B cell (primary cell): ENCODE measurements at regions not wholly inside any gene's neighbourhood (a gene's known extent, or its start where the extent isn't known, plus 50 kb on each side); places are given as distances from the start of the nearest gene placed in this dataset.

Experiments
- ATAC-seq: fragments of 200-7000 bp; cut with Tn5 transposase; one replicate; pipeline ENCODE4 v1.10.0; 2021; ENCODE audit warnings: low read depth, mild to moderate bottlenecking, moderate number of reproducible peaks, moderate library complexity
- CTCF ChIA-PET: fragments of 350-600 bp; sonication (Branson Sonifier 250); formaldehyde crosslinking; loops from one replicate; lab custom pipeline; 2021; ENCODE audit warnings: antibody characterized with exemption, inconsistent platforms; lab: Charles Lee
- POLR2A ChIA-PET: fragments of 350-600 bp; sonication (Branson Sonifier 250); formaldehyde crosslinking; loops from one replicate; lab custom pipeline; 2021; ENCODE audit warnings: antibody characterized with exemption; lab: Charles Lee
- DNase-seq: peaks from one replicate; pipeline ENCODE4 v3.0.0; 2013
- H2AFZ ChIP-seq: 2 replicates; pipeline ENCODE4 v1.6.1; 2012; ENCODE audit warnings: mild to moderate bottlenecking, low read depth, low read length; ENCODE audit not compliant: insufficient read depth, poor library complexity, severe bottlenecking
- H3K27ac ChIP-seq, 2 donors: 1 replicate in 1 of 2; 2 replicates in 1 of 2; pipeline ENCODE4 v1.5.1; 2012 to 2013; ENCODE audit warnings: low read length in 2 of 2, mild to moderate bottlenecking in 2 of 2, moderate library complexity in 1 of 2
- H3K27me3 ChIP-seq, 4 experiments: fragments of 200-600 bp in 1 of 4; sonication (generic) in 1 of 4; replicated peaks in 1 of 4; 1 replicate in 2 of 4; 2 replicates in 2 of 4; pipeline versions ENCODE4 v1.6.1 to v1.7.0; 2013 to 2016; ENCODE audit warnings: low read length in 3 of 4, mild to moderate bottlenecking in 2 of 4, mixed read lengths in 1 of 4, moderate library complexity in 1 of 4; ENCODE audit not compliant: insufficient read depth in 4 of 4, control insufficient read depth in 3 of 4; ENCODE audit errors: control extremely low read depth in 1 of 4
- H3K36me3 ChIP-seq, 2 experiments: replicated peaks in 1 of 2; 1 replicate in 1 of 2; 2 replicates in 1 of 2; pipeline versions ENCODE4 v1.6.1 to v1.7.1; 2013; ENCODE audit warnings: low read length in 1 of 2; ENCODE audit not compliant: insufficient read depth in 2 of 2, control insufficient read depth in 1 of 2; ENCODE audit errors: control extremely low read depth in 1 of 2, extremely low read depth in 1 of 2
- H3K4me1 ChIP-seq, 2 donors: fragments of 200-600 bp in 1 of 2; sonication (generic) in 1 of 2; 1 replicate in 1 of 2; 2 replicates in 1 of 2; pipeline versions ENCODE4 v1.5.1 to v1.6.1; 2013 to 2017; ENCODE audit warnings: low read length in 2 of 2; ENCODE audit not compliant: control insufficient read depth in 2 of 2, insufficient read depth in 2 of 2
- H3K4me2 ChIP-seq: replicated peaks from 2 replicates; pipeline ENCODE3; 2012; ENCODE audit warnings: mild to moderate bottlenecking, low read depth, low read length; ENCODE audit not compliant: poor library complexity, severe bottlenecking
- H3K4me3 ChIP-seq, 5 experiments: fragments of 200-600 bp in 1 of 5; sonication (generic) in 1 of 5; 1 replicate in 3 of 5; 2 replicates in 2 of 5; pipeline versions ENCODE4 v1.5.1 to v1.7.0; 2011 to 2016; ENCODE audit warnings: low read length in 4 of 5, mild to moderate bottlenecking in 4 of 5, low read depth in 2 of 5, control low read depth in 1 of 5, moderate library complexity in 1 of 5; ENCODE audit not compliant: insufficient read depth in 1 of 5; ENCODE audit errors: control extremely low read depth in 1 of 5, extremely low read depth in 1 of 5
- H3K79me2 ChIP-seq: fragments of 200-600 bp; sonication (generic); one replicate; pipeline ENCODE4 v1.6.0; 2016; ENCODE audit warnings: low read length; ENCODE audit not compliant: control insufficient read depth, insufficient read depth
- H3K9ac ChIP-seq: fragments of 200-600 bp; sonication (generic); 2 replicates; pipeline ENCODE4 v1.6.1; 2017; ENCODE audit warnings: mild to moderate bottlenecking, low read length, moderate library complexity
- H3K9me3 ChIP-seq, 3 donors: one replicate each; pipeline versions ENCODE4 v1.6.1 to v1.7.1; 2013; ENCODE audit warnings: low read length in 2 of 3; ENCODE audit not compliant: control insufficient read depth in 2 of 3, insufficient read depth in 1 of 3; ENCODE audit errors: control extremely low read depth in 1 of 3
- H4K20me1 ChIP-seq: 2 replicates; pipeline ENCODE4 v1.6.0; 2012; ENCODE audit warnings: mild to moderate bottlenecking, low read length; ENCODE audit not compliant: insufficient read depth, control insufficient read depth, poor library complexity, severe bottlenecking
- H3K27ac Mint-ChIP-seq: one replicate; pipeline ENCODE4 v1.8.0; 2021; ENCODE audit warnings: mixed read lengths
- H3K27me3 Mint-ChIP-seq: one replicate; pipeline ENCODE4 v1.8.0; 2021; ENCODE audit warnings: mixed read lengths
- H3K4me1 Mint-ChIP-seq: one replicate; pipeline ENCODE4 v1.8.0; 2021; ENCODE audit warnings: mixed read lengths
- H3K4me3 Mint-ChIP-seq: one replicate; pipeline ENCODE4 v1.8.0; 2021; ENCODE audit warnings: mixed read lengths
- H3K9me3 Mint-ChIP-seq: one replicate; pipeline ENCODE4 v1.8.0; 2022; ENCODE audit warnings: mixed read lengths; ENCODE audit not compliant: insufficient read depth
- EZH2 ChIP-seq: IDR thresholded peaks from 2 replicates; pipeline ENCODE4 v1.6.1; 2012; ENCODE audit warnings: borderline replicate concordance, low read depth, mild to moderate bottlenecking, moderate library complexity, low read length; ENCODE audit not compliant: insufficient read depth, poor library complexity, severe bottlenecking
- WGBS: methylation state at CpG from one replicate; pipeline ENCODE4 v1.1.5; 2013; ENCODE audit warnings: missing lambda C conversion rate; ENCODE audit not compliant: insufficient coverage; 5-methylcytosine and 5-hydroxymethylcytosine counted together
- intact Hi-C: fragments of 100-400 bp; cut with micrococcal nuclease; formaldehyde crosslinking; loops from one replicate; pipeline ENCODE4 v1.10.0; 2022
- TF ChIP-seq, protein P1 (sequence below): fragments of 200-600 bp; IDR thresholded peaks from one replicate; pipeline ENCODE4 v1.8.0; 2022; ENCODE audit warnings: antibody characterized with exemption, mild to moderate bottlenecking

DNA sequence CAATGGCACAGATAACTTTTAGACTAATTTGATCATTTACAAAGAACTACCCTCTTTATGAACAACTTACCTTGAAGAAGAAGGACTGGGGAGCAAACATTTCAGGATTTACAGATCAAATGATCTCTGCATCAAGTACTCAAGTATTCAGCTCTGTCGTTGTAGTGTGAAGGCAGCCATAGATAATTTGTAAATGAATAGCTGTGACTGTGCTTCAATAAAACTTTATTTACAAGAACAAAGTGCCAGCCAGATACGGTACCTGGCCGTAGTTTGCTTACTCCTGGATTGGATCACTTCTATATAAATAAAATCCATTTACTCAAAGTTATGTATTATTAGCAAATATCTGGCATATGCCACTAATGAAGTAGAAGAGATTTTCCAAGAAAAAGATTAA lies 388.2 kb upstream of the SEMA3A start:
- ChIA-PET POLR2A (no interaction called here), CTCF (no interaction called here)
- no peaks in the 10 kb centered on the region for H3K79me2 ChIP-seq
- H3K4me3 ChIP-seq = no peak overlapping the region
- Mint-ChIP-seq H3K27me3 (no peaks in the 10 kb centered on the region), H3K4me3 (no peak overlapping the region), H3K9me3 (no peaks in the 10 kb centered on the region), H3K4me1 (no peaks in the 10 kb centered on the region), H3K27ac (no peak overlapping the region)
- H3K36me3 ChIP-seq = no peaks in the 10 kb centered on the region
- no peak overlapping the region for H3K27ac ChIP-seq
- H4K20me1 ChIP-seq = no peaks in the 10 kb centered on the region
- H3K4me2 ChIP-seq = no peak overlapping the region
- H3K4me1 ChIP-seq = no peaks in the 10 kb centered on the region
- no peaks in the 10 kb centered on the region for H3K27me3 ChIP-seq
- H3K9ac ChIP-seq = no peak overlapping the region
- no peak overlapping the region for H2AFZ ChIP-seq
- no peak for TF ChIP-seq EZH2
- TF ChIP-seq, protein P1, sequence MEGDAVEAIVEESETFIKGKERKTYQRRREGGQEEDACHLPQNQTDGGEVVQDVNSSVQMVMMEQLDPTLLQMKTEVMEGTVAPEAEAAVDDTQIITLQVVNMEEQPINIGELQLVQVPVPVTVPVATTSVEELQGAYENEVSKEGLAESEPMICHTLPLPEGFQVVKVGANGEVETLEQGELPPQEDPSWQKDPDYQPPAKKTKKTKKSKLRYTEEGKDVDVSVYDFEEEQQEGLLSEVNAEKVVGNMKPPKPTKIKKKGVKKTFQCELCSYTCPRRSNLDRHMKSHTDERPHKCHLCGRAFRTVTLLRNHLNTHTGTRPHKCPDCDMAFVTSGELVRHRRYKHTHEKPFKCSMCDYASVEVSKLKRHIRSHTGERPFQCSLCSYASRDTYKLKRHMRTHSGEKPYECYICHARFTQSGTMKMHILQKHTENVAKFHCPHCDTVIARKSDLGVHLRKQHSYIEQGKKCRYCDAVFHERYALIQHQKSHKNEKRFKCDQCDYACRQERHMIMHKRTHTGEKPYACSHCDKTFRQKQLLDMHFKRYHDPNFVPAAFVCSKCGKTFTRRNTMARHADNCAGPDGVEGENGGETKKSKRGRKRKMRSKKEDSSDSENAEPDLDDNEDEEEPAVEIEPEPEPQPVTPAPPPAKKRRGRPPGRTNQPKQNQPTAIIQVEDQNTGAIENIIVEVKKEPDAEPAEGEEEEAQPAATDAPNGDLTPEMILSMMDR = no peak
- ATAC-seq (no peak), DNase-seq (no peak)
- intact Hi-C loops = no loop called here
- no CpG with 5 or more reads among the region's 3 CpGs for WGBS
- H3K9me3 ChIP-seq = no peaks in the 10 kb centered on the region

DNA sequence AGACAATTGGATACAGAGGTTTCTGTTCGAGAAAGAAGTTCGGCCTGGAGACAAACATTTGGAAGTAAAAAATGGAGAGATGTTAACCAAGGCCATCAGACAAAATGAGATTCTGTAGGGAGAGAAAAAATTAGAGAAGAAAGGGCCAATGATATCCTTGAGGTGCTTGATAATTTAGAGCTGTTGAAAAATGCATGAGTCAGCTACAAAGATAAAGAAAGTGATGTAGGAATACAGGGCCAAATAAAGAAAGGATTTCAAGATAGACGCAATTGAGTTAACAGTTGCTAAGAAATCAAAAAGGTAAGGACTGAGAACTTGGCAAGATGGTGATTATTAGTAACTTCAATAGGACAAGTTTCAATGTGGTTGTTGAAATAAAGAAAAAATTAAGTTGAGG lies 384.2 kb upstream of the SEMA3A start:
- no peaks in the 10 kb centered on the region for H3K36me3 ChIP-seq
- WGBS = 100% methylated on average over 3 of the region's 3 CpGs
- CTCF ChIA-PET = no interaction called here
- H4K20me1 ChIP-seq = no peaks in the 10 kb centered on the region
- H3K4me1 ChIP-seq = no peaks in the 10 kb centered on the region
- Mint-ChIP-seq H3K27ac (no peak overlapping the region), H3K4me1 (no peaks in the 10 kb centered on the region), H3K4me3 (no peak overlapping the region), H3K9me3 (no peaks in the 10 kb centered on the region), H3K27me3 (no peaks in the 10 kb centered on the region)
- H3K9me3 ChIP-seq = no peaks in the 10 kb centered on the region
- H3K27ac ChIP-seq = no peak overlapping the region
- no peak overlapping the region for H3K4me2 ChIP-seq
- H2AFZ ChIP-seq = no peak overlapping the region
- intact Hi-C loops = no loop called here
- DNase-seq (no peak), ATAC-seq (no peak)
- POLR2A ChIA-PET = no interaction called here
- H3K27me3 ChIP-seq = no peaks in the 10 kb centered on the region
- H3K9ac ChIP-seq = no peak overlapping the region
- no peak overlapping the region for H3K4me3 ChIP-seq
- TF ChIP-seq, protein P1 = no peak
- no peak for TF ChIP-seq EZH2
- H3K79me2 ChIP-seq = no peaks in the 10 kb centered on the region
